Right atrium auricular region (tissue), 2 donors: ENCODE measurements at regions not wholly inside any gene's neighbourhood (a gene's known extent, or its start where the extent isn't known, plus 50 kb on each side); places are given as distances from the start of the nearest gene placed in this dataset.

ENCODE experiments used
- DNase-seq: peaks from one replicate; pipeline ENCODE4 v3.0.0-alpha.2; 2019; ENCODE audit warnings: low spot score
- H3K27ac ChIP-seq, 2 donors: fragments of 200-600 bp; sonication (generic); 1 replicate in 1 of 2; 2 replicates in 1 of 2; pipeline ENCODE4 v1.5.1; 2016 to 2019
- H3K27me3 ChIP-seq, 2 donors: fragments of 200-600 bp; sonication (generic); one replicate each; pipeline versions ENCODE4 v1.5.1 to v1.6.0; 2017 to 2019
- H3K36me3 ChIP-seq: fragments of 200-600 bp; sonication (generic); one replicate; pipeline ENCODE4 v1.5.1; 2016
- H3K4me1 ChIP-seq, 2 donors: fragments of 200-600 bp; sonication (generic); one replicate each; pipeline versions ENCODE4 v1.5.1 to v1.6.0; 2017 to 2019
- H3K4me3 ChIP-seq, 2 donors: fragments of 200-600 bp; sonication (generic); 1 replicate in 1 of 2; 2 replicates in 1 of 2; pipeline ENCODE4 v1.5.1; 2017 to 2019; ENCODE audit warnings: mild to moderate bottlenecking in 1 of 2, moderate library complexity in 1 of 2
- H3K9me3 ChIP-seq, 2 donors: fragments of 200-600 bp; sonication (generic); one replicate each; pipeline ENCODE4 v1.5.1; 2019
- TF ChIP-seq, protein P1 (sequence below), 2 donors: fragments of 200-600 bp; sonication (generic); IDR thresholded peaks; one replicate each; pipeline ENCODE4 v1.5.1; 2019; ENCODE audit warnings: antibody characterized with exemption in 2 of 2

- TF ChIP-seq, protein P1, sequence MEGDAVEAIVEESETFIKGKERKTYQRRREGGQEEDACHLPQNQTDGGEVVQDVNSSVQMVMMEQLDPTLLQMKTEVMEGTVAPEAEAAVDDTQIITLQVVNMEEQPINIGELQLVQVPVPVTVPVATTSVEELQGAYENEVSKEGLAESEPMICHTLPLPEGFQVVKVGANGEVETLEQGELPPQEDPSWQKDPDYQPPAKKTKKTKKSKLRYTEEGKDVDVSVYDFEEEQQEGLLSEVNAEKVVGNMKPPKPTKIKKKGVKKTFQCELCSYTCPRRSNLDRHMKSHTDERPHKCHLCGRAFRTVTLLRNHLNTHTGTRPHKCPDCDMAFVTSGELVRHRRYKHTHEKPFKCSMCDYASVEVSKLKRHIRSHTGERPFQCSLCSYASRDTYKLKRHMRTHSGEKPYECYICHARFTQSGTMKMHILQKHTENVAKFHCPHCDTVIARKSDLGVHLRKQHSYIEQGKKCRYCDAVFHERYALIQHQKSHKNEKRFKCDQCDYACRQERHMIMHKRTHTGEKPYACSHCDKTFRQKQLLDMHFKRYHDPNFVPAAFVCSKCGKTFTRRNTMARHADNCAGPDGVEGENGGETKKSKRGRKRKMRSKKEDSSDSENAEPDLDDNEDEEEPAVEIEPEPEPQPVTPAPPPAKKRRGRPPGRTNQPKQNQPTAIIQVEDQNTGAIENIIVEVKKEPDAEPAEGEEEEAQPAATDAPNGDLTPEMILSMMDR (IDR thresholded peaks at IDR 0.05) = no peak
- no peaks in the 10 kb centered on the region for H3K4me1 ChIP-seq
- DNase-seq = no peak
- H3K4me3 ChIP-seq = no peak overlapping the region
- H3K36me3 ChIP-seq = no peaks in the 10 kb centered on the region
- H3K27me3 ChIP-seq = no peaks in the 10 kb centered on the region
- H3K9me3 ChIP-seq = no peaks in the 10 kb centered on the region
- H3K27ac ChIP-seq = no peak overlapping the region
Measured at GRCh38 chr2:59658906-59659635, 894.4 kb downstream of the BCL11A start.

DNA sequence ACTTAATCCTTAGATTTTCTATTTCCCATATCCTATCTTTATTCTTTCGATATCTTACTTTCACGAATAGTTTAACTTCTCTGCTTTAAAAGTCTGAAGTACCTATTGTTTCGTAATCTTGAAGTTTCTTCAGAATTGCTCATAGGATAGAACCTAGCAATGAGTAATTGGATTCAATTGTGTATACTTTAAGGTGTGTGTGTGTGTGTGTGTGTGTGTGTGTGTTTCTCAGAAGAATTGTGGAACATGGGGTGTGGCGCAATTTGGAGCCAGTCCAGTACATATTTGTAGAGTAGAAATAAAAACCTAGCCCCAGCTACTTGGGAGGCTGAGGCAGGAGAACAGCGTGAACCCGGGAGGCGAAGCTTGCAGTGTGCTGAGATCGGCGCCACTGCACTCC is 897.6 kb downstream of the BCL11A start:
- TF ChIP-seq, protein P1 (IDR thresholded peaks at IDR 0.05) = no peak
- Histone ChIP-seq H3K36me3 (no peaks in the 10 kb centered on the region), H3K4me1 (no peaks in the 10 kb centered on the region), H3K27ac (no peak overlapping the region), H3K27me3 (no peaks in the 10 kb centered on the region), H3K4me3 (no peak overlapping the region), H3K9me3 (no peaks in the 10 kb centered on the region)
- no peak for DNase-seq

DNA sequence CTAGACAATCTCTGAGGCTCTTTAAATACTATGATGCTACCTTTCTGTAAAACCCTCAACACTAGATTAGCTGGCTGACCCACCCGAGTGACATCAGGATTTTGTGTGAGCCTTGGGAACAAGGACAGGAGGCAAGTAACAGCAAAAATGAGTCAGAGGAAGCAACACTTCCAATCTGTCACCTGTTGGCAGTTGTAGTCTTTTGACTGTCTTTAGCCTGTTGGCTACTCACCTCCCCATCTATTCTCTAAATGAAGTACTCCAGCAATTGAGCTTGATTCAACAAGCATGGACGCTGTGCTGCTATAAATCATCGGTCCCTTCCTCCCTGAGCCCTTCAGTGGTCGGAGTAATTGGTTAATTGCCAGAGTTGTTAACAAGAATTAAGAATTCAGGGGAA is 898.7 kb downstream of the BCL11A start:
- H3K27me3 ChIP-seq = no peaks in the 10 kb centered on the region
- no peak for DNase-seq
- no peaks in the 10 kb centered on the region for H3K9me3 ChIP-seq
- no peaks in the 10 kb centered on the region for H3K36me3 ChIP-seq
- TF ChIP-seq, protein P1 (IDR thresholded peaks at IDR 0.05) = no peak
- no peak overlapping the region for H3K27ac ChIP-seq
- no peak overlapping the region for H3K4me3 ChIP-seq
- no peaks in the 10 kb centered on the region for H3K4me1 ChIP-seq

GRCh38 chr2:59653164-59653563 is 900.3 kb downstream of the BCL11A start:
- Histone ChIP-seq H3K27ac (no peak overlapping the region), H3K27me3 (no peaks in the 10 kb centered on the region), H3K4me3 (no peak overlapping the region), H3K9me3 (no peaks in the 10 kb centered on the region), H3K36me3 (no peaks in the 10 kb centered on the region), H3K4me1 (no peaks in the 10 kb centered on the region)
- no peak for DNase-seq
- TF ChIP-seq, protein P1 (IDR thresholded peaks at IDR 0.05) = no peak

GRCh38 chr2:59630789-59631188 is 922.7 kb downstream of the BCL11A start:
- no peak overlapping the region for H3K27ac ChIP-seq
- no peaks in the 10 kb centered on the region for H3K9me3 ChIP-seq
- no peak overlapping the region for H3K4me3 ChIP-seq
- H3K36me3 ChIP-seq = no peaks in the 10 kb centered on the region
- H3K27me3 ChIP-seq = no peaks in the 10 kb centered on the region
- no peaks in the 10 kb centered on the region for H3K4me1 ChIP-seq
- no peak for DNase-seq
- TF ChIP-seq, protein P1 (IDR thresholded peaks at IDR 0.05) = no peak

DNA sequence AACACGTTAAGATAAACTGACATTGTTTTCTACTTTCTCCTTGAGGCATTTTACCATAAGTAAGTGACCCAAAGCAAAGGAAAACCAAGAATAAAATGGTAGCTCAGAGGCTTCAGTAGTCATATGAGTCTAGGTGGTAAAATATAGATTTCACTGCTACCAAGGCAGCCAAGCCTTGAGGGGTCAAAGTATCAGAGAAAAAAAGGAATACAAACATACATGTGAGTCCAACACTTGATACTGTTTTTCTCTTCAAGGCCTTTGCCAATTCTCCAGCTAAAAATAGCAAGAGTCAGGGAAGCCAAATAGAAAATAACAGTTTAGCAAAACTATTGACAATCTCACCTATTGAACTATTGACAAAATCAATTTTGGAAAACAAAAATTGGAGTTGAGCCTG is 925.9 kb downstream of the BCL11A start:
- DNase-seq = no peak
- Histone ChIP-seq H3K27me3 (no peaks in the 10 kb centered on the region), H3K4me1 (no peaks in the 10 kb centered on the region), H3K36me3 (no peaks in the 10 kb centered on the region), H3K9me3 (no peaks in the 10 kb centered on the region), H3K4me3 (no peak overlapping the region), H3K27ac (no peak overlapping the region)
- TF ChIP-seq, protein P1 (IDR thresholded peaks at IDR 0.05) = no peak
